IMR-90 (cell line): ENCODE measurements at regions not wholly inside any gene's neighbourhood (a gene's known extent, or its start where the extent isn't known, plus 50 kb on each side); places are given as distances from the start of the nearest gene placed in this dataset.

ENCODE experiments used
- ATAC-seq: fragments of 200-7000 bp; cut with Tn5 transposase; 2 replicates; pipeline ENCODE4 v1.9.1; 2020; ENCODE audit warnings: low read depth, mild to moderate bottlenecking, moderate library complexity
- BruUV-seq: library from RNA; stranded (reverse); fragments of 400-500 nt; replicated peaks from 2 replicates; lab custom pipeline; 2021; lab: Mats Ljungman, UMichigan
- CTCF ChIA-PET: fragments of 300-600 bp; formaldehyde crosslinking; extraction: SDS; loops from one replicate; lab custom pipeline; 2021; ENCODE audit warnings: antibody characterized with exemption; lab: Yijun Ruan, JAX
- POLR2A ChIA-PET: fragments of 300-600 bp; sonication (Branson Sonifier 250); formaldehyde crosslinking; loops from one replicate; lab custom pipeline; 2022; ENCODE audit warnings: antibody characterized with exemption; ENCODE audit not compliant: unreplicated experiment; lab: Charles Lee
- DNase-seq: peaks from one replicate; pipeline ENCODE4 v3.0.0; 2013
- H2AFZ ChIP-seq: replicated peaks from 2 replicates; pipeline ENCODE3; 2013; ENCODE audit warnings: low read length, mild to moderate bottlenecking; ENCODE audit not compliant: poor library complexity
- H2AK5ac ChIP-seq: 2 replicates; pipeline ENCODE4 v1.6.1; 2013; ENCODE audit warnings: low read depth, low read length, inconsistent platforms
- H2AK9ac ChIP-seq: replicated peaks from 2 replicates; pipeline ENCODE3; 2013; ENCODE audit warnings: mild to moderate bottlenecking, low read depth, low read length, moderate library complexity; ENCODE audit not compliant: poor library complexity
- H2BK120ac ChIP-seq: 2 replicates; pipeline ENCODE4 v1.6.1; 2013; ENCODE audit warnings: low read depth, low read length, inconsistent platforms
- H2BK15ac ChIP-seq: 3 replicates; pipeline ENCODE4 v1.6.1; 2013; ENCODE audit warnings: low read depth, low read length, inconsistent platforms
- H2BK20ac ChIP-seq: 2 replicates; pipeline ENCODE4 v1.6.1; 2013; ENCODE audit warnings: low read depth, mild to moderate bottlenecking, inconsistent platforms, low read length, moderate library complexity
- H2BK5ac ChIP-seq: 2 replicates; pipeline ENCODE4 v1.6.1; 2013; ENCODE audit warnings: mild to moderate bottlenecking, low read depth, low read length, inconsistent platforms; ENCODE audit not compliant: poor library complexity, severe bottlenecking
- H3K14ac ChIP-seq: replicated peaks from 2 replicates; pipeline ENCODE4 v1.6.1; 2013; ENCODE audit warnings: low read depth, low read length, inconsistent platforms
- H3K18ac ChIP-seq: 2 replicates; pipeline ENCODE4 v1.6.1; 2013; ENCODE audit warnings: low read depth, low read length, control low read depth
- H3K23ac ChIP-seq: 2 replicates; pipeline ENCODE4 v1.6.1; 2013; ENCODE audit warnings: low read depth, low read length, inconsistent platforms
- H3K27ac ChIP-seq: 2 replicates; pipeline ENCODE4 v1.5.1; 2013; ENCODE audit warnings: mild to moderate bottlenecking, control low read depth, low read length; ENCODE audit not compliant: insufficient read depth
- H3K27me3 ChIP-seq: 2 replicates; pipeline ENCODE4 v1.6.1; 2013; ENCODE audit warnings: low read length; ENCODE audit not compliant: control insufficient read depth, insufficient read depth
- H3K36me3 ChIP-seq: 2 replicates; pipeline ENCODE4 v1.6.1; 2013; ENCODE audit warnings: low read length, mixed read lengths; ENCODE audit not compliant: control insufficient read depth, insufficient read depth
- H3K4ac ChIP-seq: 2 replicates; pipeline ENCODE4 v1.6.1; 2013; ENCODE audit warnings: low read depth, low read length, inconsistent platforms
- H3K4me1 ChIP-seq: 2 replicates; pipeline ENCODE4 v1.6.1; 2013; ENCODE audit warnings: low read length, mixed read lengths; ENCODE audit not compliant: control insufficient read depth, insufficient read depth
- H3K4me2 ChIP-seq: 2 replicates; pipeline ENCODE4 v1.6.1; 2013; ENCODE audit warnings: low read depth, mild to moderate bottlenecking, control low read depth, low read length, moderate library complexity
- H3K4me3 ChIP-seq: 2 replicates; pipeline ENCODE4 v1.5.1; 2013; ENCODE audit warnings: low read depth, mild to moderate bottlenecking, control low read depth, low read length, moderate library complexity; ENCODE audit not compliant: insufficient read depth
- H3K56ac ChIP-seq: 2 replicates; pipeline ENCODE4 v1.6.1; 2013; ENCODE audit warnings: low read length, inconsistent platforms; ENCODE audit not compliant: insufficient read depth; ENCODE audit errors: extremely low read depth
- H3K79me1 ChIP-seq, 2 experiments: 2 replicates each; pipeline ENCODE4 v1.6.1; 2013; ENCODE audit warnings: low read length in 2 of 2, inconsistent platforms in 1 of 2, low read depth in 1 of 2
- H3K9ac ChIP-seq: 2 replicates; pipeline ENCODE4 v1.6.1; 2013; ENCODE audit warnings: low read depth, low read length, control low read depth
- H3K9me1 ChIP-seq: 2 replicates; pipeline ENCODE4 v1.6.1; 2013; ENCODE audit warnings: low read length, inconsistent platforms; ENCODE audit not compliant: insufficient read depth
- H3K9me3 ChIP-seq: 2 replicates; pipeline ENCODE4 v1.6.1; 2013; ENCODE audit warnings: low read length; ENCODE audit not compliant: control insufficient read depth, insufficient read depth
- H4K20me1 ChIP-seq: 2 replicates; pipeline ENCODE4 v1.6.1; 2013; ENCODE audit warnings: low read length, inconsistent platforms; ENCODE audit not compliant: insufficient read depth
- H4K5ac ChIP-seq: 2 replicates; pipeline ENCODE4 v1.6.1; 2013; ENCODE audit warnings: mild to moderate bottlenecking, low read depth, low read length, control low read depth
- H4K8ac ChIP-seq, 2 experiments: 2 replicates each; pipeline ENCODE4 v1.6.1; 2013; ENCODE audit warnings: low read depth in 2 of 2, low read length in 2 of 2, control low read depth in 1 of 2, inconsistent platforms in 1 of 2
- H4K91ac ChIP-seq: 2 replicates; pipeline ENCODE4 v1.6.1; 2013; ENCODE audit warnings: low read depth, low read length, inconsistent platforms; ENCODE audit not compliant: insufficient read depth
- CEBPB ChIP-seq: IDR thresholded peaks from 2 replicates; pipeline ENCODE4 v1.6.1; 2012; ENCODE audit warnings: low read depth, low read length, improper control_type of control experiment
- CHD1 ChIP-seq: IDR thresholded peaks from 2 replicates; pipeline ENCODE4 v1.6.1; 2012; ENCODE audit warnings: low read depth, low read length, improper control_type of control experiment
- CTCF ChIP-seq: conservative IDR thresholded peaks from 2 replicates; pipeline ENCODE4 v1.5.1; 2012; ENCODE audit warnings: mild to moderate bottlenecking, low read depth, low read length, improper control_type of control experiment
- ELK1 ChIP-seq: fragments of 150-350 bp; IDR thresholded peaks from 2 replicates; pipeline ENCODE4 v1.6.1; 2016; ENCODE audit warnings: low read depth, mild to moderate bottlenecking, low read length, moderate library complexity, borderline replicate concordance
- FOS ChIP-seq: fragments of 150-350 bp; IDR thresholded peaks from 2 replicates; pipeline ENCODE4 v1.6.1; 2016; ENCODE audit warnings: low read depth, low read length
- NFE2L2 ChIP-seq: fragments of 150-350 bp; IDR thresholded peaks from 2 replicates; pipeline ENCODE4 v1.6.1; 2016; ENCODE audit warnings: low read depth, mild to moderate bottlenecking, low read length
- RAD21 ChIP-seq: IDR thresholded peaks from 2 replicates; pipeline ENCODE4 v1.6.1; 2012; ENCODE audit warnings: low read length, improper control_type of control experiment
- RCOR1 ChIP-seq: IDR thresholded peaks from 2 replicates; pipeline ENCODE4 v1.6.1; 2012; ENCODE audit warnings: mild to moderate bottlenecking, low read length, improper control_type of control experiment; ENCODE audit not compliant: insufficient replicate concordance
- RFX5 ChIP-seq: IDR thresholded peaks from 2 replicates; pipeline ENCODE4 v1.8.0; 2012; ENCODE audit warnings: low read depth, mild to moderate bottlenecking, low read length, moderate library complexity
- SMC3 ChIP-seq: fragments of 150-350 bp; IDR thresholded peaks from 2 replicates; pipeline ENCODE4 v1.6.1; 2016; ENCODE audit warnings: low read depth, mild to moderate bottlenecking, antibody characterized with exemption, low read length, moderate library complexity
- WGBS, 2 experiments: methylation state at CpG; one replicate each; pipeline versions ENCODE4 v1.1.5 to v1.1.7; 2013; ENCODE audit warnings: missing lambda C conversion rate in 2 of 2; ENCODE audit not compliant: insufficient read length in 1 of 2; ENCODE audit errors: extremely low coverage in 2 of 2; 5-methylcytosine and 5-hydroxymethylcytosine counted together
- dilution Hi-C: fragments of 300-500 bp; cut with HindIII; formaldehyde crosslinking; loops from one replicate; pipeline ENCODE4 v1.14.3; 2018; ENCODE audit warnings: low sequenced_read_pairs; ENCODE audit not compliant: unreplicated experiment
- in situ Hi-C: fragments of 300-500 bp; cut with MboI; formaldehyde crosslinking; loops from 3 replicates; pipeline ENCODE4 v1.14.3; 2019; ENCODE audit warnings: low sequenced_read_pairs, inconsistent platforms, mixed read lengths
- intact Hi-C: fragments of 100-400 bp; cut with micrococcal nuclease; formaldehyde crosslinking; loops from 2 replicates; pipeline ENCODE4 v1.10.0; 2022

GRCh38 chr3:18070944-18071343 is 328.5 kb upstream of the TBC1D5 start:
- no peak overlapping the region for H2AK5ac ChIP-seq
- no peaks in the 10 kb centered on the region for H3K4me1 ChIP-seq
- H2BK20ac ChIP-seq, result no peak overlapping the region
- H3K27me3 ChIP-seq, result no peaks in the 10 kb centered on the region
- in situ Hi-C loops (no loop called here), dilution Hi-C loops (no loop called here), intact Hi-C loops (no loop called here)
- H2BK120ac ChIP-seq, result no peak overlapping the region
- H3K4me2 ChIP-seq, result no peak overlapping the region
- ATAC-seq, result no peak
- no peak overlapping the region for H4K8ac ChIP-seq
- no peak for TF ChIP-seq FOS
- no peak for TF ChIP-seq ELK1
- no peak for TF ChIP-seq RFX5
- no peak for TF ChIP-seq SMC3
- no peak for TF ChIP-seq CTCF
- no peak for TF ChIP-seq CHD1
- no peak for TF ChIP-seq CEBPB
- TF ChIP-seq RCOR1, result no peak
- no peak for TF ChIP-seq NFE2L2
- TF ChIP-seq RAD21, result no peak
- no peak overlapping the region for H2AFZ ChIP-seq
- no peaks in the 10 kb centered on the region for H3K9me3 ChIP-seq
- H2BK5ac ChIP-seq, result no peak overlapping the region
- H3K56ac ChIP-seq, result no peak overlapping the region
- H4K20me1 ChIP-seq, result no peaks in the 10 kb centered on the region
- H3K23ac ChIP-seq, result no peak overlapping the region
- H3K9ac ChIP-seq, result no peak overlapping the region
- H3K27ac ChIP-seq, result no peak overlapping the region
- no peak overlapping the region for H3K4me3 ChIP-seq
- H4K91ac ChIP-seq, result no peak overlapping the region
- CTCF ChIA-PET, result no interaction called here
- DNase-seq, result no peak
- H3K18ac ChIP-seq, result no peak overlapping the region
- H3K79me1 ChIP-seq, result no peaks in the 10 kb centered on the region
- no peaks in the 10 kb centered on the region for H3K36me3 ChIP-seq
- no peaks in the 10 kb centered on the region for H3K9me1 ChIP-seq
- no TSS peak for BruUV-seq
- no peak overlapping the region for H4K5ac ChIP-seq
- WGBS, 2 experiments, result no CpG with 5 or more reads among the region's 1 CpG
- no peak overlapping the region for H3K4ac ChIP-seq
- H2BK15ac ChIP-seq, result no peak overlapping the region
- no peak overlapping the region for H2AK9ac ChIP-seq
- POLR2A ChIA-PET, result no interaction called here
- H3K14ac ChIP-seq, result no peak overlapping the region
